Tibial nerve (tissue), 4 donors: ENCODE measurements at regions not wholly inside any gene's neighbourhood (a gene's known extent, or its start where the extent isn't known, plus 50 kb on each side); places are given as distances from the start of the nearest gene placed in this dataset.
"Not testable (repeated sequence)": the region's sequence is repeated elsewhere in the genome, so short reads cannot be mapped to it uniquely, and the experiment has no call there.

Experiments used
- CTCF ChIP-seq, 5 experiments: fragments of 200-600 bp in 3 of 5; fragments of 450-650 bp in 2 of 5; sonication (generic) in 3 of 5; IDR thresholded peaks; one replicate each; pipeline ENCODE4 v1.5.1; 2016 to 2019; ENCODE audit warnings: antibody characterized with exemption in 5 of 5, mild to moderate bottlenecking in 3 of 5, moderate library complexity in 2 of 5
- EP300 ChIP-seq, 2 donors: sonication (generic); formaldehyde crosslinking; IDR thresholded peaks; one replicate each; pipeline ENCODE4 v1.6.1; 2017; ENCODE audit warnings: antibody characterized with exemption in 2 of 2, mild to moderate bottlenecking in 1 of 2
- POLR2A ChIP-seq, 2 donors: fragments of 450-650 bp; IDR thresholded peaks; one replicate each; pipeline ENCODE4 v1.6.1; 2017; ENCODE audit warnings: antibody characterized with exemption in 2 of 2, mild to moderate bottlenecking in 2 of 2, moderate library complexity in 2 of 2

GRCh38 chrX:89350024-89350423 is 571.7 kb upstream of the TGIF2LX start:
- peak in 1 of 5 experiments; percentile 13 for TF ChIP-seq CTCF (IDR thresholded peaks at IDR 0.05)
- TF ChIP-seq POLR2A, EP300 (IDR thresholded peaks at IDR 0.05): not testable (repeated sequence)
